ENCODE measurements at regions not wholly inside any gene's neighbourhood (a gene's known extent, or its start where the extent isn't known, plus 50 kb on each side); places are given as distances from the start of the nearest gene placed in this dataset.

DNA sequence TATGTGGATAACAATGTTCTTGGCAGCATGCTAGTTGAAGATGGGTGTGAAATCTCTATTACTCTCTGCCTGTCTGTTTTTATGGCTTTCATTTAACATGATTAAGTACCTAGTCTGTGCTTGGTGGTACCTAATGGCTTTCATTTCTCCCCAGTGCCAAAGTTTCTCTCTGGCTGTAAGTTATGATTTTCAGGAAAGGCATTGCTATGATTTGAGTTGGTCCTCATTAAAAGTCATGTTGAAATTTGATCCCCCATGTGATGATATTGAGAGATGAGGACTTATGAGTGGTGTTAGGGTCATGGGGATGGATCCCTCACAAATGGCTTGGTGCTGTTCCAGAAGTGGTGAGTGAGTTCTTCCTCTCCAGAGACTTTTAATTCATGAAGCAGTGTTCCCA lies 162.4 kb upstream of the IL15 start:
- TF ChIP-seq, protein P1, sequence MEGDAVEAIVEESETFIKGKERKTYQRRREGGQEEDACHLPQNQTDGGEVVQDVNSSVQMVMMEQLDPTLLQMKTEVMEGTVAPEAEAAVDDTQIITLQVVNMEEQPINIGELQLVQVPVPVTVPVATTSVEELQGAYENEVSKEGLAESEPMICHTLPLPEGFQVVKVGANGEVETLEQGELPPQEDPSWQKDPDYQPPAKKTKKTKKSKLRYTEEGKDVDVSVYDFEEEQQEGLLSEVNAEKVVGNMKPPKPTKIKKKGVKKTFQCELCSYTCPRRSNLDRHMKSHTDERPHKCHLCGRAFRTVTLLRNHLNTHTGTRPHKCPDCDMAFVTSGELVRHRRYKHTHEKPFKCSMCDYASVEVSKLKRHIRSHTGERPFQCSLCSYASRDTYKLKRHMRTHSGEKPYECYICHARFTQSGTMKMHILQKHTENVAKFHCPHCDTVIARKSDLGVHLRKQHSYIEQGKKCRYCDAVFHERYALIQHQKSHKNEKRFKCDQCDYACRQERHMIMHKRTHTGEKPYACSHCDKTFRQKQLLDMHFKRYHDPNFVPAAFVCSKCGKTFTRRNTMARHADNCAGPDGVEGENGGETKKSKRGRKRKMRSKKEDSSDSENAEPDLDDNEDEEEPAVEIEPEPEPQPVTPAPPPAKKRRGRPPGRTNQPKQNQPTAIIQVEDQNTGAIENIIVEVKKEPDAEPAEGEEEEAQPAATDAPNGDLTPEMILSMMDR (IDR thresholded peaks at IDR 0.05; ENCODE audit: insufficient read depth, low read depth, low read length) = no peak
- TF ChIP-seq EZH2 (IDR thresholded peaks at IDR 0.05; ENCODE audit: insufficient read depth, low read length) = no peak
